Osteoblast (primary cell): ENCODE measurements at regions not wholly inside any gene's neighbourhood (a gene's known extent, or its start where the extent isn't known, plus 50 kb on each side); places are given as distances from the start of the nearest gene placed in this dataset.
"Not testable (repeated sequence)": the region's sequence is repeated elsewhere in the genome, so short reads cannot be mapped to it uniquely, and the experiment has no call there.

Experiments used
- DNase-seq: peaks from one replicate; pipeline ENCODE4 v3.0.0; 2011; ENCODE audit warnings: low spot score, mixed read lengths; ENCODE audit not compliant: insufficient read length; ENCODE audit errors: missing footprints
- H2AFZ ChIP-seq: 2 replicates; pipeline ENCODE4 v1.6.0; 2011; ENCODE audit warnings: mild to moderate bottlenecking, low read length
- H3K27ac ChIP-seq: 2 replicates; pipeline ENCODE4 v1.5.1; 2011; ENCODE audit warnings: mild to moderate bottlenecking, low read depth, low read length, moderate library complexity
- H3K27me3 ChIP-seq: 2 replicates; pipeline ENCODE4 v1.6.0; 2012; ENCODE audit warnings: mild to moderate bottlenecking, control low read depth, inconsistent platforms, low read length, moderate library complexity; ENCODE audit not compliant: insufficient read depth
- H3K36me3 ChIP-seq: 2 replicates; pipeline ENCODE4 v1.5.1; 2011; ENCODE audit warnings: mild to moderate bottlenecking, low read length, control low read depth, moderate library complexity; ENCODE audit not compliant: insufficient read depth
- H3K4me1 ChIP-seq: 2 replicates; pipeline ENCODE4 v1.5.1; 2011; ENCODE audit warnings: mild to moderate bottlenecking, low read length, control low read depth, moderate library complexity; ENCODE audit not compliant: insufficient read depth
- H3K4me2 ChIP-seq: 2 replicates; pipeline ENCODE4 v1.6.0; 2011; ENCODE audit warnings: mild to moderate bottlenecking, low read length; ENCODE audit not compliant: insufficient read depth
- H3K4me3 ChIP-seq: fragments of 200-600 bp; sonication (generic); 3 replicates; pipeline ENCODE4 v1.5.1; 2012; ENCODE audit warnings: mild to moderate bottlenecking, low read length, inconsistent platforms; ENCODE audit not compliant: insufficient read depth
- H3K79me2 ChIP-seq: 2 replicates; pipeline ENCODE4 v1.6.0; 2012; ENCODE audit warnings: mild to moderate bottlenecking, low read length, control low read depth, inconsistent platforms; ENCODE audit not compliant: insufficient read depth
- H3K9me3 ChIP-seq: 2 replicates; pipeline ENCODE4 v1.5.1; 2011; ENCODE audit warnings: low read depth, low read length, control low read depth
- H4K20me1 ChIP-seq: 2 replicates; pipeline ENCODE4 v1.6.0; 2012; ENCODE audit warnings: mild to moderate bottlenecking, low read length, control low read depth; ENCODE audit not compliant: insufficient read depth
- CTCF ChIP-seq: IDR thresholded peaks from 2 replicates; pipeline ENCODE4 v1.5.1; 2011; ENCODE audit warnings: mild to moderate bottlenecking, low read depth, low read length, moderate library complexity; ENCODE audit errors: extremely low read depth

GRCh38 chr5:156076912-156077311 is 250.1 kb upstream of the SGCD start:
- no peaks in the 10 kb centered on the region for H3K79me2 ChIP-seq
- no peak overlapping the region for H2AFZ ChIP-seq
- H3K4me2 ChIP-seq = no peak overlapping the region
- no peaks in the 10 kb centered on the region for H4K20me1 ChIP-seq
- H3K27ac ChIP-seq = no peak overlapping the region
- H3K27me3 ChIP-seq = no peaks in the 10 kb centered on the region
- no peaks in the 10 kb centered on the region for H3K36me3 ChIP-seq
- no peaks in the 10 kb centered on the region for H3K9me3 ChIP-seq
- DNase-seq = no peak
- H3K4me1 ChIP-seq = no peaks in the 10 kb centered on the region
- no peak overlapping the region for H3K4me3 ChIP-seq
- TF ChIP-seq CTCF = no peak

- no peak overlapping the region for H3K27ac ChIP-seq
- H3K4me3 ChIP-seq = no peak overlapping the region
- no peaks in the 10 kb centered on the region for H3K36me3 ChIP-seq
- no peaks in the 10 kb centered on the region for H3K27me3 ChIP-seq
- no peak for DNase-seq
- no peak overlapping the region for H3K4me2 ChIP-seq
- H3K9me3 ChIP-seq = no peaks in the 10 kb centered on the region
- no peak for TF ChIP-seq CTCF
- no peaks in the 10 kb centered on the region for H3K4me1 ChIP-seq
- no peaks in the 10 kb centered on the region for H3K79me2 ChIP-seq
- no peaks in the 10 kb centered on the region for H4K20me1 ChIP-seq
- no peak overlapping the region for H2AFZ ChIP-seq
Observed at GRCh38 chr5:156087577-156088110, 239.3 kb upstream of the SGCD start.

- H3K4me1 ChIP-seq, H2AFZ ChIP-seq, H3K27me3 ChIP-seq, DNase-seq, H3K36me3 ChIP-seq, H3K27ac ChIP-seq, H3K9me3 ChIP-seq, H3K79me2 ChIP-seq, H4K20me1 ChIP-seq, H3K4me2 ChIP-seq, H3K4me3 ChIP-seq: not testable (repeated sequence)
Observed at GRCh38 chr5:156089955-156090940, 236.7 kb upstream of the SGCD start.

- H2AFZ ChIP-seq = no peak overlapping the region
- H3K79me2 ChIP-seq = no peaks in the 10 kb centered on the region
- no peaks in the 10 kb centered on the region for H3K36me3 ChIP-seq
- no peak overlapping the region for H3K27ac ChIP-seq
- no peak overlapping the region for H3K4me3 ChIP-seq
- H3K4me2 ChIP-seq = no peak overlapping the region
- DNase-seq = no peak
- H3K9me3 ChIP-seq = no peaks in the 10 kb centered on the region
- H3K27me3 ChIP-seq = no peaks in the 10 kb centered on the region
- no peaks in the 10 kb centered on the region for H4K20me1 ChIP-seq
- no peak for TF ChIP-seq CTCF
- peaks cover 6% of the 10 kb centered on the region for H3K4me1 ChIP-seq
Observed at GRCh38 chr5:156093024-156093423, 233.9 kb upstream of the SGCD start.
